Peyer's patch (tissue), 4 donors: ENCODE measurements at regions not wholly inside any gene's neighbourhood (a gene's known extent, or its start where the extent isn't known, plus 50 kb on each side); places are given as distances from the start of the nearest gene placed in this dataset.

Experiments used
- CTCF ChIP-seq, 6 experiments: fragments of 450-650 bp in 4 of 6; fragments of 200-600 bp in 2 of 6; sonication (generic) in 1 of 6; IDR thresholded peaks; one replicate each; pipeline ENCODE4 v1.5.1; 2017 to 2019; ENCODE audit warnings: antibody characterized with exemption in 6 of 6, mild to moderate bottlenecking in 3 of 6, moderate library complexity in 1 of 6
- POLR2A ChIP-seq, 2 donors: fragments of 450-650 bp; IDR thresholded peaks; one replicate each; pipeline ENCODE4 v1.5.1; 2017; ENCODE audit warnings: antibody characterized with exemption in 2 of 2, mild to moderate bottlenecking in 2 of 2, moderate library complexity in 2 of 2

- no peak for TF ChIP-seq CTCF (IDR thresholded peaks at IDR 0.05)
- no peak for TF ChIP-seq POLR2A (IDR thresholded peaks at IDR 0.05)
These were observed 297.6 kb downstream of the ARHGAP12 start for GRCh38 chr10:31630861-31631567.
